HepG2 (cell line): ENCODE measurements at regions not wholly inside any gene's neighbourhood (a gene's known extent, or its start where the extent isn't known, plus 50 kb on each side); places are given as distances from the start of the nearest gene placed in this dataset.

Source experiments
- ATAC-seq: fragments of 200-7000 bp; cut with Tn5 transposase; 3 replicates; pipeline ENCODE4 v1.9.1; 2020; ENCODE audit warnings: mild to moderate bottlenecking, moderate library complexity
- BruUV-seq: library from RNA; stranded (reverse); fragments of 400-500 nt; replicated peaks from 2 replicates; lab custom pipeline; 2021; lab: Mats Ljungman, UMichigan
- CTCF ChIA-PET: fragments of 300-600 bp; formaldehyde crosslinking; extraction: SDS; loops from one replicate; lab custom pipeline; 2021; ENCODE audit warnings: low total read pairs, inconsistent platforms, low intra/inter-chr PET ratio; lab: Yijun Ruan, JAX
- POLR2A ChIA-PET: fragments of 350-600 bp; sonication (Branson Sonifier 250); formaldehyde crosslinking; loops from one replicate; lab custom pipeline; 2020; ENCODE audit warnings: antibody characterized with exemption, inconsistent platforms; lab: Yijun Ruan, JAX
- DNase-seq: peaks from one replicate; pipeline ENCODE4 v3.0.0-alpha.2; 2015; ENCODE audit warnings: low spot score
- FAIRE-seq: peaks from 3 replicates; lab custom pipeline; 2011; peaks lifted over from hg19 to GRCh38; lab: Jason Lieb, UNC
- H2AFZ ChIP-seq: one replicate; pipeline ENCODE4 v1.6.1; 2011; ENCODE audit warnings: low read length, inconsistent platforms
- H3K27ac ChIP-seq: fragments of 300-600 bp; 3 replicates; pipeline ENCODE4 v1.8.0; 2011; ENCODE audit warnings: mixed run types, mild to moderate bottlenecking, mixed read lengths, low read length, inconsistent platforms; ENCODE audit not compliant: insufficient read depth; ENCODE audit errors: extremely low read length
- H3K27me3 ChIP-seq, 2 experiments: fragments of 200-600 bp in 1 of 2; 2 replicates in 1 of 2; 3 replicates in 1 of 2; pipeline versions ENCODE4 v1.6.0 to v1.8.0; 2011; ENCODE audit warnings: low read length in 2 of 2, mild to moderate bottlenecking in 2 of 2, moderate library complexity in 2 of 2, inconsistent platforms in 1 of 2; ENCODE audit not compliant: insufficient read depth in 2 of 2, control insufficient read depth in 1 of 2
- H3K36me3 ChIP-seq, 2 experiments: fragments of 200-600 bp in 1 of 2; replicated peaks in 1 of 2; 2 replicates in 1 of 2; 3 replicates in 1 of 2; pipeline versions ENCODE4 v1.5.1 to v1.8.0; 2011; ENCODE audit warnings: low read length in 2 of 2, inconsistent platforms in 1 of 2; ENCODE audit not compliant: insufficient read depth in 2 of 2, control insufficient read depth in 1 of 2
- H3K4me1 ChIP-seq: 2 replicates; pipeline ENCODE4 v1.5.1; 2012; ENCODE audit warnings: low read length, inconsistent platforms; ENCODE audit not compliant: insufficient read depth
- H3K4me2 ChIP-seq: 2 replicates; pipeline ENCODE4 v1.6.0; 2011; ENCODE audit warnings: low read depth, low read length, inconsistent platforms
- H3K4me3 ChIP-seq, 3 experiments: fragments of 200-600 bp in 1 of 3; sonication (generic), shearing (Covaris generic) in 1 of 3; replicated peaks in 1 of 3; 2 replicates each; pipeline ENCODE4 v1.5.1; 2011 to 2016; ENCODE audit warnings: low read length in 3 of 3, inconsistent platforms in 2 of 3, low read depth in 2 of 3, mild to moderate bottlenecking in 2 of 3, control low read depth in 1 of 3, mixed read lengths in 1 of 3; ENCODE audit not compliant: insufficient read depth in 1 of 3
- H3K79me2 ChIP-seq: one replicate; pipeline ENCODE4 v1.6.1; 2011; ENCODE audit warnings: low read length, inconsistent platforms; ENCODE audit not compliant: insufficient read depth
- H3K9ac ChIP-seq: 2 replicates; pipeline ENCODE4 v1.6.0; 2011; ENCODE audit warnings: mild to moderate bottlenecking, low read depth, low read length, inconsistent platforms; ENCODE audit not compliant: insufficient read depth
- H3K9me3 ChIP-seq: 2 replicates; pipeline ENCODE4 v1.5.1; 2012; ENCODE audit warnings: mild to moderate bottlenecking, low read length
- H4K20me1 ChIP-seq: 2 replicates; pipeline ENCODE4 v1.6.0; 2011; ENCODE audit warnings: inconsistent platforms, mild to moderate bottlenecking, low read length, moderate library complexity; ENCODE audit not compliant: insufficient read depth
- ARNTL ChIP-seq: sonication (generic); formaldehyde crosslinking; IDR thresholded peaks from 2 replicates; pipeline ENCODE4 v1.4.0; 2020; ENCODE audit warnings: mild to moderate bottlenecking, missing genetic modification reagents
- CENPX ChIP-seq: sonication (generic); formaldehyde crosslinking; IDR thresholded peaks from 2 replicates; pipeline ENCODE4 v1.9.0; 2021; ENCODE audit warnings: mild to moderate bottlenecking, missing genetic modification reagents, moderate library complexity
- DR1 ChIP-seq: sonication (generic); formaldehyde crosslinking; IDR thresholded peaks from 2 replicates; pipeline ENCODE4 v1.8.0; 2021; ENCODE audit warnings: mild to moderate bottlenecking, missing genetic modification reagents, inconsistent platforms
- GATAD1 ChIP-seq: IDR thresholded peaks from 2 replicates; pipeline ENCODE4 v1.6.1; 2016; ENCODE audit warnings: missing genetic modification reagents, missing compliant biosample characterization
- HNF1B ChIP-seq: sonication (generic); formaldehyde crosslinking; IDR thresholded peaks from 2 replicates; pipeline ENCODE4 v1.5.1; 2020; ENCODE audit warnings: mild to moderate bottlenecking, moderate library complexity, missing genetic modification reagents
- ISL2 ChIP-seq: sonication (generic); formaldehyde crosslinking; IDR thresholded peaks from 2 replicates; pipeline ENCODE4 v1.5.0; 2020; ENCODE audit warnings: missing genetic modification reagents
- KDM5B ChIP-seq: sonication (generic); formaldehyde crosslinking; IDR thresholded peaks from 2 replicates; pipeline ENCODE4 v1.4.0; 2020; ENCODE audit warnings: missing genetic modification reagents, mild to moderate bottlenecking, borderline replicate concordance
- MATR3 ChIP-seq: sonication (generic); formaldehyde crosslinking; IDR thresholded peaks from 2 replicates; pipeline ENCODE4 v1.4.0; 2020; ENCODE audit warnings: missing genetic modification reagents
- MTF1 ChIP-seq: sonication (generic); formaldehyde crosslinking; IDR thresholded peaks from 2 replicates; pipeline ENCODE4 v1.5.0; 2020; ENCODE audit warnings: missing genetic modification reagents
- NFYC ChIP-seq: IDR thresholded peaks from 2 replicates; pipeline ENCODE4 v1.6.1; 2016; ENCODE audit warnings: missing genetic modification reagents, missing compliant biosample characterization
- NR1H2 ChIP-seq: sonication (generic); formaldehyde crosslinking; IDR thresholded peaks from 2 replicates; pipeline ENCODE4 v1.8.1; 2022; ENCODE audit warnings: low read depth, missing genetic modification reagents, borderline replicate concordance
- SPEN ChIP-seq: sonication (generic); formaldehyde crosslinking; IDR thresholded peaks from 2 replicates; pipeline ENCODE4 v1.5.1; 2020; ENCODE audit warnings: low read depth, mild to moderate bottlenecking, missing genetic modification reagents
- TBX3 ChIP-seq: fragments of 450-650 bp; IDR thresholded peaks from 2 replicates; pipeline ENCODE4 v1.6.1; 2017; ENCODE audit warnings: antibody characterized with exemption, mild to moderate bottlenecking, inconsistent platforms, borderline replicate concordance
- THRA ChIP-seq: sonication (generic); formaldehyde crosslinking; IDR thresholded peaks from 2 replicates; pipeline ENCODE4 v1.4.0; 2020; ENCODE audit warnings: missing genetic modification reagents, borderline replicate concordance
- ZFAT ChIP-seq: sonication (generic); formaldehyde crosslinking; conservative IDR thresholded peaks from 2 replicates; pipeline ENCODE4 v1.8.1; 2023; ENCODE audit warnings: missing genetic modification reagents, inconsistent platforms
- ZNF556 ChIP-seq: sonication (generic); formaldehyde crosslinking; IDR thresholded peaks from 2 replicates; pipeline ENCODE4 v1.4.0; 2020; ENCODE audit warnings: mild to moderate bottlenecking, missing genetic modification reagents, borderline replicate concordance
- ZNF567 ChIP-seq: sonication (generic); formaldehyde crosslinking; IDR thresholded peaks from 2 replicates; pipeline ENCODE4 v1.8.1; 2023; ENCODE audit warnings: mild to moderate bottlenecking, missing genetic modification reagents, borderline replicate concordance
- ZNF589 ChIP-seq: sonication (generic); formaldehyde crosslinking; conservative IDR thresholded peaks from 2 replicates; pipeline ENCODE4 v1.8.0; 2022; ENCODE audit warnings: mild to moderate bottlenecking, moderate library complexity, missing genetic modification reagents
- WGBS: methylation state at CpG from one replicate; pipeline ENCODE4 v1.1.6; 2017; ENCODE audit warnings: low lambda C conversion rate; 5-methylcytosine and 5-hydroxymethylcytosine counted together
- in situ Hi-C: cut with HindIII; loops from 2 replicates; pipeline ENCODE4 v1.10.0; 2017; ENCODE audit warnings: low pct_unique_long_range_greater_than_20kb; ENCODE audit not compliant: extremely low pct_ligation_motif_present
- intact Hi-C: fragments of 100-400 bp; cut with micrococcal nuclease; formaldehyde crosslinking; loops from one replicate; pipeline ENCODE4 v1.10.0; 2022; ENCODE audit not compliant: unreplicated experiment

GRCh38 chr12:127550271-127550670 lies 716.7 kb upstream of the TMEM132C start:
- Histone ChIP-seq H2AFZ (no peak overlapping the region), H3K27me3 (no peaks in the 10 kb centered on the region), H3K79me2 (no peaks in the 10 kb centered on the region), H3K4me2 (no peak overlapping the region), H3K36me3 (no peaks in the 10 kb centered on the region), H3K27ac (no peak overlapping the region), H3K9me3 (peaks cover 60% of the 10 kb centered on the region), H3K4me1 (no peaks in the 10 kb centered on the region), H4K20me1 (no peaks in the 10 kb centered on the region), H3K9ac (no peak overlapping the region), H3K4me3 (no peak overlapping the region)
- CTCF ChIA-PET, result no interaction called here
- DNase-seq, result no peak
- WGBS, result 9% methylated on average over 8 of the region's 8 CpGs
- no peak for TF ChIP-seq ISL2 (CRISPR knock-in tag)
- no peak for TF ChIP-seq GATAD1 (CRISPR knock-in tag)
- no peak for TF ChIP-seq CENPX (CRISPR knock-in tag)
- TF ChIP-seq DR1, result no peak
- no peak for TF ChIP-seq ZNF556
- TF ChIP-seq MTF1 (CRISPR knock-in tag), result no peak
- TF ChIP-seq ZFAT, result no peak
- no peak for TF ChIP-seq KDM5B
- TF ChIP-seq ZNF567 (CRISPR knock-in tag), result no peak
- TF ChIP-seq NFYC (CRISPR knock-in tag), result no peak
- no peak for TF ChIP-seq NR1H2 (CRISPR knock-in tag)
- intact Hi-C loops (no loop called here), in situ Hi-C loops (no loop called here)
- no peak for ATAC-seq
- POLR2A ChIA-PET, result no interaction called here
- no TSS peak for BruUV-seq
- no peak for FAIRE-seq

GRCh38 chr12:127552838-127553237 lies 714.1 kb upstream of the TMEM132C start:
- Histone ChIP-seq H3K36me3 (no peaks in the 10 kb centered on the region), H2AFZ (no peak overlapping the region), H3K4me2 (no peak overlapping the region), H3K4me1 (no peaks in the 10 kb centered on the region), H3K9ac (no peak overlapping the region), H4K20me1 (no peaks in the 10 kb centered on the region), H3K27ac (no peak overlapping the region), H3K79me2 (no peaks in the 10 kb centered on the region), H3K27me3 (no peaks in the 10 kb centered on the region), H3K9me3 (peaks cover 58% of the 10 kb centered on the region), H3K4me3 (no peak overlapping the region)
- ATAC-seq (no peak), FAIRE-seq (no peak), DNase-seq (no peak)
- BruUV-seq, result no TSS peak
- POLR2A ChIA-PET, result no interaction called here
- 0% methylated on average over 1 of the region's 1 CpG for WGBS
- in situ Hi-C loops (no loop called here), intact Hi-C loops (no loop called here)
- CTCF ChIA-PET, result no interaction called here
- TF ChIP-seq HNF1B, result no peak
- no peak for TF ChIP-seq MATR3 (CRISPR knock-in tag)
- no peak for TF ChIP-seq ZNF589 (CRISPR knock-in tag)
- TF ChIP-seq SPEN (CRISPR knock-in tag), result no peak
- no peak for TF ChIP-seq THRA (CRISPR knock-in tag)
- TF ChIP-seq TBX3, result no peak
- no peak for TF ChIP-seq ARNTL (CRISPR knock-in tag)
